ENCODE measurements at regions not wholly inside any gene's neighbourhood (a gene's known extent, or its start where the extent isn't known, plus 50 kb on each side); places are given as distances from the start of the nearest gene placed in this dataset.

- DNase-seq (ENCODE audit: low read depth) = no peak
Measured at GRCh38 chr4:33161202-33161601, 2441.0 kb downstream of the PCDH7 start.

GRCh38 chr4:33162122-33162521 lies 2442.0 kb downstream of the PCDH7 start:
- no peak for DNase-seq (ENCODE audit: low read depth)

GRCh38 chr4:33171873-33172525 lies 2451.8 kb downstream of the PCDH7 start:
- DNase-seq (ENCODE audit: low read depth) = peak; percentile 3

DNA sequence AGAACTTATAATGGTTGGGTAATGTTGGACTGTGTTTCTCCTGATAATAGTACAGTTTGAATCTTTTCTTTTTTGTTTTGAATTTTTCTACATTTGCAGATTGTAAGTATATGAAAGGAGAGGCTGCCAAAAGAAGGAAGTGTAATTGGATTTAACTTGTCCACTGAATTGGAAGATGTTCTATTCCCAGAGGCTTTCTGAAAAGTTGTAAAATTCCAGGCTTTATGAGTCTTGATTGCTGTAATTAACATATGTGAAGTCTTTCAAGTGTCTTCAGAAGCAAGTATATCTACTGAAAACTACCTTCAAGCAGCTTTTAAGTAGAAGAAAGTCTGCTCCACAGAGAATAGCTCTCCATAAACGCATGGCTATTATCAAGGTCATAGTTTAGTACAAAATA lies 2456.4 kb downstream of the PCDH7 start:
- DNase-seq (ENCODE audit: low read depth) = no peak

DNA sequence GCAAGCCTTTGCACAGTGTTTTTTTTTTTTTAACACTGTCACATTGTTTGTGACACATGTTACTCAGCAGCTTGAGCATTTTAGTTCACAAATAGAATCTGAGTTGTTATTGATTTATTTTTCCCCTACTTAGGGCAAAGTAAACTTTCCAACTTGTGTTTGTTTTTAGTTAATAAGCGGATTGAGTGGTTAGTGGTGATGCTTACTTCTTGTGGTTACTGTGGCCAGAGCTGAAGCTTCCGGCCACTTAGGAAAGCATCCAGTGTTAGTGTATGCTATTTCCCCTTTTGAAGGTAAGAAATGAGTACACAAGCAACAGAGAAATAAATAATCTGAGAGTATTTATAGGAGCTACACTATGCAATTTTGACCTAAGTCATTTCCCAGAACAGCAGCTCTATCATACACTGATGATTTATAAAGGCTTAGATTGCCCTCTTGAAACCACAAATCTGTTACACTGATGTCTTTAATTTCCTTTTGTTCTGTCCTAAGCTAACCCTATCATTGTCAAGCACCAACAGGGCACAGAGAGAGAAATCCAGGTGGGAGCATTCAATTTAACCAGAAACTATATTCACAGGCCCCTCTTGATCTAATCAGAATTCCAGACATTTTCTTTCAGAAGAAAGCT lies 2464.6 kb downstream of the PCDH7 start:
- DNase-seq (ENCODE audit: low read depth) = peak; percentile 64

DNA sequence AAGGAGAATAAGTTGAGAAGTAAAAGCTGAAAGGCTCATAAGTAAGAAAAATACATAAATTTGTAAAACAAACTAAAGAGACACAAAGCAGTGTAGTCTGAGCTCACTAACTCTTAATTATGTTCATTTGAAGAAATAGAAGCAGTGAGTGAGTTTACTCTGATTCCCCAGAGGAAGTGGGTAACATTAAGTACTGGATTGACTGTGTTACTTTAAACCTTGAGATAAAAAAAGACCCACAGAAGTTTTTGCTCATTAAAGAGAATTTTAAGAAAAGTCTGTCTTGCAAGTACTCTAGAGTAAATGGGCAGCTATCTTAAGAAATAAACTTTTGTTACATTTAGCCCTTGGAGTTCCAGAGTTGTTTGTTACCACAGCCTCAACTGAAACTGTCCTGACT lies 2466.9 kb downstream of the PCDH7 start:
- DNase-seq (ENCODE audit: low read depth) = no peak

GRCh38 chr4:33188733-33189132 lies 2468.6 kb downstream of the PCDH7 start:
- no peak for DNase-seq (ENCODE audit: low read depth)

GRCh38 chr4:33189169-33189568 lies 2469.0 kb downstream of the PCDH7 start:
- no peak for DNase-seq (ENCODE audit: low read depth)

- DNase-seq (ENCODE audit: low read depth) = no peak
Measured at GRCh38 chr4:33193109-33193508, 2472.9 kb downstream of the PCDH7 start.

GRCh38 chr4:33200377-33200776 lies 2480.2 kb downstream of the PCDH7 start:
- DNase-seq (ENCODE audit: low read depth) = no peak

GRCh38 chr4:33218238-33218637 lies 2498.1 kb downstream of the PCDH7 start:
- peak; percentile 1 for DNase-seq (ENCODE audit: low read depth)

GRCh38 chr4:33226133-33226532 lies 2506.0 kb downstream of the PCDH7 start:
- DNase-seq (ENCODE audit: low read depth) = no peak

DNA sequence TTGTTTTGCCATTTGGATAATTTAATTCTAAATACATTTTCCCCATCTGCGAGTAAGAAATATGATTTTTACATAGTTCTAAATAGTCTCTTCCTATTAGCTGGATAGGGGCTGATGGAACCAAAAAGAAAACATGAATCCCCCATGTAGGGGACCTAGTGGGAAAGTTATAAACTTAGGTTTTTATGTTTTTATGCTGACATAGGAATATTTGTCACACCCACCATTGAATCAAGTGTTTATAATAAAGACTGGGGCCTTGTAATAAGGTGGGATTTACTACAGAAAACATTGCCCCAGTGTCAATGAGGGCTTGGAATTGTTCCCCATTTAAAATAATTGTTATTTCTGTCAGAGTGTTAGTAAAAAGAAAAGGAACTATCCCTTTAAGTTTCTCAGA lies 2506.6 kb downstream of the PCDH7 start:
- DNase-seq (ENCODE audit: low read depth) = no peak

DNA sequence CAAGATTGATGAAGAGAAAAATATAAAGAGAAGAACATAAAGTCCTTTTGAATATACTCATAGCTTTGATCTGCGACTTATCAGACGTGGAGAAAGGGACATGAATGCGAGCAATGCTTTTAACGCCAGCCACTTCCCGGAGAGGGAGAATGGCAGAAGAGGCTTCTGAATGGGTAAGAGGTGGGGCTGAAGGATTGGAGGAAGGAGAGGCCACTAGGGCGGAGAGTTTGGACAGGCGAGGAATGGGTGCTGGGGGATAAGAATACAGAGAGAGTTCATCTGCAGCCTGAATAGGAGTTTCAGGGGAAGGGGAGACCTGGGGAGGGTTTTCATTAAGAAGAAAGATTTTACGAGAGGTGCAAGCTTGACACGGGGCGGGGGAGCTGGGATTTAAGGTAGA lies 2534.9 kb downstream of the PCDH7 start:
- peak; percentile 1 for DNase-seq (ENCODE audit: low read depth)

DNA sequence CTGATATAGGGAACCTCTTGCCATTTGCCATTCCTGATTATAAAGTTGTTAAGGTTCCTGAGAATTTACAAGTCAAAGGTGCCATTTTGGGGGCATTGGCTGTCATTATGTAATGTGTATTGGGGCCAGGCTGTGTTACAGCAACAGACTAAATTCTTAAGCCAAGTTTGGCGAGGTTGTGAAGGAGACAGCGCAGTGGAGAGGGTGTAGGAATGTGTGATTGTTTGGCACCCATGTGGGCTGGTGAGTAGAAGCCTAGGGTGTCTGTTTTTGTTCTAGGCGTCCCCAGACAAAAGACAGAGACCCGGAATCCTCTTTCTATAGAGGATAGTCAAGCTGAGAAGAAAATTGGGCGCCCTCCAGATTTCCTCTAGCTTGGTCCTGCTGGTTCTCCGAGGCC lies 2535.3 kb downstream of the PCDH7 start:
- DNase-seq (ENCODE audit: low read depth) = no peak

- peak; percentile 52 for DNase-seq (ENCODE audit: low read depth)
Measured at GRCh38 chr4:33262824-33263223, 2542.7 kb downstream of the PCDH7 start.

DNA sequence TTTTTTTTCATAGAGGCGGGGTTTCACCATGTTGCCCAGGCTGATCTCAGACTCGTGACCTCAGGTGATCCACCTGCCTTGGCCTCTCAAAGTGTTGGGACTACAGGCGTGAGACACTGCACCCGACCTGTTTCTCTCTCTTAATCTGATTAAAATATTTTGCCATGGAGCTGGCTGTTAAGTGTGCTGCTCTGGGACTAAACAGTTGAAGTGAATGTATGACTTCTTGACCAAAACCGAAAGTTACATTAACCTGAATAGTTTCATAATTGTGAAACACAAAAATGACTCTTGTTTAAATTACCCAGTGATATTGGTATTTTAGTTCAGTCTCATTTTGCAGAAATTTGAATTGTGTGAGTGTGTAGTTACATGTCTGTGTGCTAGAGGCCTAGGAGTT lies 2548.6 kb downstream of the PCDH7 start:
- no peak for DNase-seq (ENCODE audit: low read depth)

- no peak for DNase-seq (ENCODE audit: low read depth)
Measured at GRCh38 chr4:33270403-33270802, 2550.2 kb downstream of the PCDH7 start.

- DNase-seq (ENCODE audit: low read depth) = no peak
Measured at GRCh38 chr4:33272722-33273121, 2552.6 kb downstream of the PCDH7 start.

GRCh38 chr4:33283818-33284217 lies 2563.6 kb downstream of the PCDH7 start:
- no peak for DNase-seq (ENCODE audit: low read depth)

DNA sequence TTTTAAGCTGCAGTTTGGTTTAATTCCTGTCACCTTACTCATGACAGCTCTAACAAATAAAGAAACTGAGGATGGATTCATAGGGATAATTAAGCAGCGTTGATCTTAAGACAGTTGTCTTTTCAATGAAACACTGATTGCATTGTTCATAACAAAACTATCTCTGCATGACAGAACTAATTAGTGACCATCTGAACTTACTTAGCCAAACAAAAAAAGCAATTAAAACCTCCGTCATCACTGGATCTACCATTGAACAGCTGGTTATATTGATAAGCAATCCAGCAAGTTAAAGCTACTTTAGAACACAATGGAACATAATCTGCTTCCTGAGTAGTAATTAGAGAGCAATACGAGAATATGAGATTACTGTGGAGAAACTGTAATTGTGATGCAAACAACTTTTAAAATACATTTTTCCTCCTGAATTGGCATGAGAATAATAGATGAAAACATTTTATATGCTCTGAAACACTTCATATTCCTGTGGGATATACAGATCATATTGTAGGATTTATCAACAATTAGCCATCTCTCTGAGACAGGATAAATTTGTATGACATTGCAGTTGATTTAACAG lies 2576.8 kb downstream of the PCDH7 start:
- DNase-seq (ENCODE audit: low read depth) = no peak

GRCh38 chr4:33302321-33302720 lies 2582.2 kb downstream of the PCDH7 start:
- peak; percentile 81 for DNase-seq (ENCODE audit: low read depth)

DNA sequence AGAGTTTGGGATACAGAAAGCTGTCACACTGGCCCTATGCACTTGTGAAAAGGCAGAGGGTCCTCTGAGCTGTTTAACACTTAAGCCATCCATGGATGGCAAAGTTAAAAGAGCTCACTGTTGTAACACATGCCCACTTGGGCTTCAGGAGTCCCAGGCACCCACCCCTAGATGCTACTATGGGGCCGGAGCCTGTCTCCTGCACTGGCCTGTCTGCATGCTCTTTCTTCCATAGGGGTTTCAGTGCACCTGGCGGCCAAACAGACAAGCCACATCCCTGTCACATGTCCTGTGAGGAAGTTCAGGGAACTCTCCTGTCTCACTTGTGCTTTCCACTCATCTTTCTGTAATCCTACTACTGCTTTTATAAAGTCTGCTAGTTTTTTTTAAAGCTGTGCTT lies 2586.0 kb downstream of the PCDH7 start:
- no peak for DNase-seq (ENCODE audit: low read depth)

DNA sequence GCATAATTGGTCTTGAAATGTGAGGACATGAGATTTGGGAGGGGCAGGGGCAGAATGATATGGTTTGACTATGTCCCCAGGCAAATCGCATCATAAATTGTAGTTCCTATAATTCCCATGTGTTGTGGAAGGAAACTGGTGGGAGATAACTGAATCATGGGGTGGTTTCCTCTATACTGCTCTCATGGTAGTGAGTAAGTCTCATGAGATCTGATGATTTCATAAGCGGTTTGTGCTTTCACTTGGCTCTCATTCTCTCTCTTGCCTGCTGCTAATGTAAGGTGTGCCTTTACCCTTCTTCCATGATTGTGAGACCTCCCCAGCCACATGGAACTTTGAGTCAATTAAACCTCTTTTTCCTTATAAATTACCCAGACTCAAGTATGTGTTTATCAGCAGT lies 2595.9 kb downstream of the PCDH7 start:
- peak; percentile 25 for DNase-seq (ENCODE audit: low read depth)
